ENCODE measurements at regions not wholly inside any gene's neighbourhood (a gene's known extent, or its start where the extent isn't known, plus 50 kb on each side); places are given as distances from the start of the nearest gene placed in this dataset.
"Not testable (repeated sequence)": the region's sequence is repeated elsewhere in the genome, so short reads cannot be mapped to it uniquely, and the experiment has no call there.

DNA sequence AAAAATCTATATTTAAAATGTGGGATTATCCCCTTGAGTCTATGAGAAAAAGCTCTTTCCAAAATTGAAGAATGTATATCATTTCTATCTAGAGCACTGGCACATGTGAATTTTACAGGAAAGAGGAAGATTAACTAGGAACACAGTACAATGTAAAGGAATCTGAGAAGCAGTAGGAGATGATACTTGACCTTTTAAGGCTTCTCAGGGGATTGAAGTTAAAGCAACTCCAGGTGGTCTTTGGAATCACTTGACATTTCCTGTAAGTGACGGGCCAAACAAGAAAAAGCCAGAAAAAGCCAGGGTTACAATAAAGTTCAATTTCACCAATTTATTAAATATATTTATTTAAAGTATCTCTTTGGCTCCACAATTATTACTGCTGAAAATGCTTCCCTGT lies 1373.9 kb downstream of the OLFM4 start:
- DNase-seq (ENCODE audit: low read depth) = no peak

GRCh38 chr13:54415753-54416366 lies 1387.2 kb downstream of the OLFM4 start:
- no peak for DNase-seq (ENCODE audit: low read depth)

DNA sequence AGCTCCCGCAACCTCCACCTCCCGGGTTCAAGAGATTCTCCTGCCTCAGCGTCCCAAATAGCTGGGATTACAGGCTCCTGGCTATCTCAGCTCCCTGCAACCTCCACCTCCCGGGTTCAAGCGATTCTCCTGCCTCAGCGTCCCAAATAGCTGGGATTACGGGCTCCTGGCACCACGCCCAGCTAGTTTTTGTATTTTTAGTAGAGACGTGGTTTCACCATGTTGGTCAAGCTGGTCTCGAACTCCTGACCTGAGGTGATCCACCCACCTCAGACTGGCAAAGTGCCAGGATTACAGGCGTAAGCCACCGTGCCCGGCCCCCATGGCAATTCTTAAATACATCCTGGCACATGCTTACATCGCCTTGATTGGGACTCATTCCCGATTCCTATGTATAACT lies 1394.3 kb downstream of the OLFM4 start:
- DNase-seq (ENCODE audit: low read depth) = not testable (repeated sequence)

DNA sequence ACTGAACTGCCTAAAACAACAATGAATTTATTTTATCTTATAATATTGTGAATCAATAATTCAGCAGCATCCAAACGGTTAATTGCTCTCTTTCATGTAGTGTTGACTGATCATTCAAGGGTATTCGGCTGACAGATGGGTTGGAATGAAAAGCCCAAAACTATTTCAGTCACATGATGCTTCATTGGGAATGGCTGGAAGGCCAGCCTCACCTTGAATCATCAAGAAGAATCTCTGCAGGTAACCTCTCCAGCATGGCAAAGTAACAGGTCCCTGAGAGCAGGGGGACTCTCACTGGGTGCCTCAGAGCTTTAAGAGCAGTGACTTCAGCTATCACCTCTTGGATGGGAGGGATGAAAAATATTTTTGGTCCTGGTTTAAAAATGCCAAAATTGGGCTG lies 1395.7 kb downstream of the OLFM4 start:
- no peak for DNase-seq (ENCODE audit: low read depth)

- no peak for DNase-seq (ENCODE audit: low read depth)
Observed at GRCh38 chr13:54433493-54434206, 1405.0 kb downstream of the OLFM4 start.

DNA sequence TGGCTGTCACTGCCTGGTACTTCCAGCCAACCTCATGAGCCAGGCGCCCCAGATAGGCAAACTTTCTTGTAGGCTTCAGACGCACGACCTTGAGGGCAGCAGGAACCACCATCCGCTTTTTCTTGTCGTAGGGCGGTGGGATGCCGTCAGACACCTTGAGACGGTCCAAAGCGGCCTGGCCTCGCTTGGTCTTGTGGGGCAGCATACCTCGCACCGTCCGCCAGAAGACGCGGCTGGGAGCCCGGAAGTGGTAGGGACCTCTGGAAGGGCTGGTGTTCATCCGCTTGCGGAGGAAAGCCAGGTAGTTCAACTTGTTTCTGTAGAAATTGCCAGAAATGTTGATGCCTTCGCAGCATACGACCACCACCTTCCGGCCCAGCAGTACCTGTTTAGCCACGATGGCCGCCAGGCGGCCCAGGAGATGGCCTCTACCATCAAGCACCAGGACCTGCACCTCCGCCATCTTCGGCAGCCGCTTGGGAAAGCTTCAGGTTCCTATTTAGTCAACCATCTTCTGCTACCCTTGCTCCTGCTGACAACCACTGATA lies 1412.3 kb downstream of the OLFM4 start:
- not testable (repeated sequence) for DNase-seq (ENCODE audit: low read depth)

- no peak for DNase-seq (ENCODE audit: low read depth)
Observed at GRCh38 chr13:54445453-54445852, 1416.8 kb downstream of the OLFM4 start.

DNA sequence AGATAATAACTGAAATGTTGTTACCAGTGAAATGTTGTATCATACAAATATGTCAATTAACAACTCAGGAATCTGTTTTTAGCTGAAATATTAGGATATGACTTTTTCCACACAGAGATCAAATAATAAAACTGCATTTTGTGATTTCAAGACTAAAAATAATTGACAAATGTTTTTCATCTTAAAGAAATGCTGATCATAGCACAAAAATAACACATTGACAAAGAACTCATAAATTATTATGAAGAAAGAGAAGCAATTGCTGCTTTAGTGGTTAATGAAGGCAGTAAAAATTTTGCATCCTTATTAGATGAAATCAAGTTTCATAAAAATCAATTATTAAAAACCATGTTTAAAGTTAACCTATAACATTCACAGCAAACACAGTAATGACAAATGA lies 1417.3 kb downstream of the OLFM4 start:
- DNase-seq (ENCODE audit: low read depth) = no peak

GRCh38 chr13:54449922-54450321 lies 1421.3 kb downstream of the OLFM4 start:
- DNase-seq (ENCODE audit: low read depth) = no peak

- no peak for DNase-seq (ENCODE audit: low read depth)
Observed at GRCh38 chr13:54484166-54484565, 1455.6 kb downstream of the OLFM4 start.

DNA sequence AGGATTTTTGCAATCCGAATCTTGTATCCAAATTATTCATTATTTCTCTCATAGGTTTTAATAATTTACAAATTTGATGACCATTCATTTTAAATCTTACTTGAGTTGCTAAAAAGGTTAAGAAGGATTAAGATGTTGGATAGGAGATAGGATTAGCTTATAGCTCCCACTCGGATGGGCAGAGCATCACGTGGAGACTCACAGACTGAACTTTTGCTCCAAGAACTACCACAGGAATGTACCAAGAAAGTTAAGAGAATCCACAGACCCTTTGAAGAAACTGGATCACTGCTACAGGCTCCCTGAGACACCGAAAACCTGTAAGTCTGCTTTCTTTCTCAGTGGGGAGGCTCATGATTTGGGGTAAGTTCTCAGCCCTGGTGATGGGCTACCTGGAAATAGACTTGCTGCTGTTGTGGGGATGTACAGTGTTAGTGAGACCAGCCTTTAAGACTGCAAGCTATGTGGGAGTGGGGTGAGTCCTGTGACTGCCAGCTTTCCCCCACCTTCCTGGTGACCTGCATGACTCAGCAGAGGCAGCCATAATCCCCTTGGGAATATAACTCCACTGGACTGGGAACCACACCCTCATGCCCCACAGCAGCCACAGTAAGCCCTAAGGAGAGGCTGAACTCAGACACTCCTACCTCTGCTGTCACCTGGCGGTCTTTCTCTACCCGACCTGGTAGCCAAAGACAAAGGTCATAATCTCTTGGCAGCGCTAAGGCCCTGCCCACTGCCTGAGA lies 1458.0 kb downstream of the OLFM4 start:
- no peak for DNase-seq (ENCODE audit: low read depth)

DNA sequence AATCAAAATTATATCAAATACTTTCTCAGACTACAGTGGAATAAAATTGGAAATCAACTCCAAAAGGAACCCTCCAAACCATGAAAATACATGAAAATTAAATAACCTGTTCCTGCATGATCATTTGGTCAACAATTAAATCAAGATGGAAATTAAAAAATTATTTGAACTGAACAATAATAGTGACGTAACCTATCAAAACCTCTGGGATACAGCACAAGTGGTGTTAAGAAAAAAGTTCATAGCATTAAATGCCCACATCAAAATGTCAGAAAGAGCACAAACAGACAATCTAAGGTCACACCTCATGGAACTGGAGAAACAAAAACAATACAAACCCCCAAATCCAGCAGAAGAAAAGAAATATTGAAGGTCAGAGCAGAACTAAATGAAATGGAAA lies 1460.7 kb downstream of the OLFM4 start:
- no peak for DNase-seq (ENCODE audit: low read depth)

- no peak for DNase-seq (ENCODE audit: low read depth)
Observed at GRCh38 chr13:54492995-54493394, 1464.4 kb downstream of the OLFM4 start.

- DNase-seq (ENCODE audit: low read depth) = no peak
Observed at GRCh38 chr13:54511366-54511765, 1482.8 kb downstream of the OLFM4 start.

- DNase-seq (ENCODE audit: low read depth) = no peak
Observed at GRCh38 chr13:54513254-54513653, 1484.6 kb downstream of the OLFM4 start.

- DNase-seq (ENCODE audit: low read depth) = no peak
Observed at GRCh38 chr13:54536112-54536511, 1507.5 kb downstream of the OLFM4 start.

- DNase-seq (ENCODE audit: low read depth) = no peak
Observed at GRCh38 chr13:54563286-54563685, 1534.7 kb downstream of the OLFM4 start.

- DNase-seq (ENCODE audit: low read depth) = not testable (repeated sequence)
Observed at GRCh38 chr13:54572037-54572436, 1543.4 kb downstream of the OLFM4 start.

- DNase-seq (ENCODE audit: low read depth) = no peak
Observed at GRCh38 chr13:54573186-54573585, 1544.6 kb downstream of the OLFM4 start.

DNA sequence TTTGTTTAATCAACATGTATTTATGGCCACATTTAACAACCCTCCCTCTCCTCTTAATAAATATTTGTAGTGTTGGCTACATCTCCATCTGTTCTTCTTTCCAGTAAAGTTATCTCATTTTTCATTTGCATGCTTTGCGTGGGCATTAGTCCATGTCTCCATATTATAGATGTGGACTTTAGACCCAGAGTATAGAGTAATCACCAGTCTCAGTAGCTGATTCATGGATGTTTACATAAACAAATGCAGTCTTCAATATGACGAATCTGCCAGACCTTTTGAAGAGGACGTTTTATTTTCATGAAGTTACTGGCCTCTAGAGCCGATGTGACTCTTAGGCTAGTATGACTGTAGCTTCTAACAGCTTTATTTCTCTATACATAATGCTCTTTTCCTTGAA lies 1546.2 kb downstream of the OLFM4 start:
- no peak for DNase-seq (ENCODE audit: low read depth)

DNA sequence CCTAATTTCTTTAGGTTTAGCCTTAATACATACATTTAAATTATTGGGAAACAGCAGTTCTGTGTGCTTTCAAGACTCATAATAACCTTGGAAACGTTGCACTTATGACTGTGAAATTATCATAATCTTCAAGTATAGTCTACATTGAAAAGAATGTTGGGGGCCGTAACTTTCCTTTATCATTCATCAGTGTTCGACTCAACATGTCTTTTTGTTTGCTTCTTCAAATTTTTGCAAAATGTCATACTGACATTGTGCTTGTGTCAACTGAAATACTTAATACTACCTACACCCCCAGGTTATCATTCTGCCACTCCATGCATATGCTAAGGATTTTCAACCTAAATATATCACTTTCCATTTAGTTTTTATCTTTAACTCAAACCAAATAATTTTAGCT lies 1562.9 kb downstream of the OLFM4 start:
- DNase-seq (ENCODE audit: low read depth) = no peak

DNA sequence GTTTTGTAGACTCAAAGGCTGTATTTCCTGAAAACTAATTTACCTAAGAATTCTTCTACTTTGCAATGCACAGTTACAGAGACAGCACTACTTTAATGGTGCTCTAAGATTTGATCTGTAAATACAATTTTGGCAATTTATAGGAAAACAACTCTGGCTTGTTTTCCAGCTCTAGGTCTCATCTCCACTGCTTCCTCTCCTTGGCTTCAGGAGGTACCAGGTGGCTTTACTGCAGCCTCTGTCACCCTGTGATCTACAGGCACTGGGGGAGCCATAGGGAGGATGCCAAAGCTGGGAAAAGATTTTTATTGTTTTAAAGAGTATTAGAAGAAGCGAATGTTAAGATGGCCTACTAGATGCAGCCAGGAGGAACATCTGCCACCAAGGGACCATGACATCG lies 1563.6 kb downstream of the OLFM4 start:
- DNase-seq (ENCODE audit: low read depth) = no peak

- no peak for DNase-seq (ENCODE audit: low read depth)
Observed at GRCh38 chr13:54593504-54593903, 1564.9 kb downstream of the OLFM4 start.
